Endodermal cell (in vitro differentiated cells): ENCODE measurements at regions not wholly inside any gene's neighbourhood (a gene's known extent, or its start where the extent isn't known, plus 50 kb on each side); places are given as distances from the start of the nearest gene placed in this dataset.
"Not testable (repeated sequence)": the region's sequence is repeated elsewhere in the genome, so short reads cannot be mapped to it uniquely, and the experiment has no call there.

Experiments used
- DNase-seq: peaks from one replicate; pipeline ENCODE4 v3.0.0-alpha.2; 2017
- H3K27ac ChIP-seq: 2 replicates; pipeline ENCODE4 v1.5.1; 2013; ENCODE audit warnings: mild to moderate bottlenecking, low read depth, low read length, moderate library complexity
- H3K27me3 ChIP-seq: 2 replicates; pipeline ENCODE4 v1.6.1; 2013; ENCODE audit warnings: mild to moderate bottlenecking, low read length, moderate library complexity; ENCODE audit not compliant: insufficient read depth, control insufficient read depth, poor library complexity, severe bottlenecking
- H3K36me3 ChIP-seq: 2 replicates; pipeline ENCODE4 v1.7.0; 2013; ENCODE audit warnings: mild to moderate bottlenecking, low read length, moderate library complexity; ENCODE audit not compliant: control insufficient read depth, insufficient read depth
- H3K4me1 ChIP-seq: one replicate; pipeline ENCODE4 v1.7.0; 2013; ENCODE audit warnings: low read length; ENCODE audit not compliant: control insufficient read depth, insufficient read depth
- H3K4me3 ChIP-seq: 2 replicates; pipeline ENCODE4 v1.5.1; 2013; ENCODE audit warnings: mild to moderate bottlenecking, low read length, moderate library complexity
- H3K9ac ChIP-seq: 2 replicates; pipeline ENCODE4 v1.6.1; 2013; ENCODE audit warnings: mild to moderate bottlenecking, low read length, moderate library complexity; ENCODE audit not compliant: poor library complexity, severe bottlenecking; ENCODE audit errors: extremely low read depth
- H3K9me3 ChIP-seq: 2 replicates; pipeline ENCODE4 v1.6.1; 2013; ENCODE audit warnings: mild to moderate bottlenecking, low read length, moderate library complexity; ENCODE audit not compliant: control insufficient read depth
- H3K27ac Mint-ChIP-seq: 2 replicates; pipeline ENCODE4 v1.8.0; 2020; ENCODE audit warnings: mixed read lengths
- H3K27me3 Mint-ChIP-seq: 2 replicates; pipeline ENCODE4 v1.8.0; 2021; ENCODE audit warnings: mild to moderate bottlenecking, mixed read lengths; ENCODE audit not compliant: insufficient read depth
- H3K36me3 Mint-ChIP-seq: 2 replicates; pipeline ENCODE4 v1.8.0; 2020; ENCODE audit warnings: low read depth, mixed read lengths
- H3K4me1 Mint-ChIP-seq: 2 replicates; pipeline ENCODE4 v1.8.0; 2020; ENCODE audit warnings: mixed read lengths
- H3K4me3 Mint-ChIP-seq: 2 replicates; pipeline ENCODE4 v1.8.0; 2020; ENCODE audit warnings: mild to moderate bottlenecking, moderate library complexity, mixed read lengths
- H3K9me3 Mint-ChIP-seq: 2 replicates; pipeline ENCODE4 v1.8.0; 2020; ENCODE audit warnings: mild to moderate bottlenecking, mixed read lengths
- WGBS, 2 experiments: methylation state at CpG; one replicate each; pipeline versions ENCODE4 v1.1.5 to v1.1.7; 2013; ENCODE audit warnings: missing lambda C conversion rate in 2 of 2, mixed read lengths in 1 of 2; ENCODE audit not compliant: insufficient coverage in 1 of 2, insufficient read length in 1 of 2; 5-methylcytosine and 5-hydroxymethylcytosine counted together
- TF ChIP-seq, protein P1 (sequence below): fragments of 200-600 bp; sonication (generic); conservative IDR thresholded peaks from 2 replicates; pipeline ENCODE4 v1.5.0; 2021; ENCODE audit warnings: antibody characterized with exemption, mild to moderate bottlenecking

DNA sequence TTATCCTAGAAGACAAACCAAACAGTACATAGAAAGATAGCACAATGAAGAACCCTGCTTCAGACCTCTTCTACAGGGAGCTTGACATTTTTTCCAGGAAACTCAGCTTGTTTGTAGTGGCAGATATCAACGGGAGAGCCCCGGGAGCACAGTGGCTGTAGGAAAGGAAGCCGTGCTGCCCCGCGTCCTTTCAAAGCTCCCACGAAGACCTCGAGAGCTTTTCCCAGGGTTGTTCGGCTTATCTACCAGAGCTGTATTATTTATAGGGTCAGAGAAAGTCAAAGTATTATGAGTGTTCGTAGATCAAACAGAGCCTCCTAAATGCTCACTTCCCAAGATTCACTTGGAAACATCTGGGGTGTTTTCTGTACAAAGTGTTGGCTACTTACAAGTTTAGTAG is 167.1 kb upstream of the COPS8 start:
- no peaks in the 10 kb centered on the region for H3K9me3 Mint-ChIP-seq
- no peak overlapping the region for H3K27ac Mint-ChIP-seq
- H3K27me3 ChIP-seq = no peaks in the 10 kb centered on the region

DNA sequence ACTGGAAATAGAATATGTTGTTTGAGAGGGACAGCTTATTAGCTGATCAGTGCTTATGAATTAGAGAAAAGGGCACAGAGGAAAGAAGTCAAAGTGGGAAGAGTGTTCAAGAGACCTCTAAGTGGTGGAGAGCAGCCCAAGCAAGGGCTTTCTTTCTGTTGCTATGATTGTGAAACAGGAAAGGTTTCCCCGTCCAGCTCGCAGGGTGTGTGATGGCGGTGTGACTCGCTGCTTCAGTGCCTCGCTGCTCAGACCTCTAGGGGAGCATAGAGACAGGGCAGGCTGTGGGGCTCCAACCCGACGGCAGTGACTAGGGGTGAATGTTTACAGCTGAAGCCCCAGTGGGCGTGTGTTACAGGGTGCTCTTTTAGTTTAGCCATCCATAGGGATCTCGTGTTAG is 166.5 kb upstream of the COPS8 start:
- Mint-ChIP-seq H3K4me1 (no peaks in the 10 kb centered on the region), H3K4me3 (no peak overlapping the region), H3K9me3 (no peaks in the 10 kb centered on the region), H3K27me3 (peaks cover 3% of the 10 kb centered on the region), H3K27ac (no peak overlapping the region), H3K36me3 (no peaks in the 10 kb centered on the region)
- TF ChIP-seq, protein P1, sequence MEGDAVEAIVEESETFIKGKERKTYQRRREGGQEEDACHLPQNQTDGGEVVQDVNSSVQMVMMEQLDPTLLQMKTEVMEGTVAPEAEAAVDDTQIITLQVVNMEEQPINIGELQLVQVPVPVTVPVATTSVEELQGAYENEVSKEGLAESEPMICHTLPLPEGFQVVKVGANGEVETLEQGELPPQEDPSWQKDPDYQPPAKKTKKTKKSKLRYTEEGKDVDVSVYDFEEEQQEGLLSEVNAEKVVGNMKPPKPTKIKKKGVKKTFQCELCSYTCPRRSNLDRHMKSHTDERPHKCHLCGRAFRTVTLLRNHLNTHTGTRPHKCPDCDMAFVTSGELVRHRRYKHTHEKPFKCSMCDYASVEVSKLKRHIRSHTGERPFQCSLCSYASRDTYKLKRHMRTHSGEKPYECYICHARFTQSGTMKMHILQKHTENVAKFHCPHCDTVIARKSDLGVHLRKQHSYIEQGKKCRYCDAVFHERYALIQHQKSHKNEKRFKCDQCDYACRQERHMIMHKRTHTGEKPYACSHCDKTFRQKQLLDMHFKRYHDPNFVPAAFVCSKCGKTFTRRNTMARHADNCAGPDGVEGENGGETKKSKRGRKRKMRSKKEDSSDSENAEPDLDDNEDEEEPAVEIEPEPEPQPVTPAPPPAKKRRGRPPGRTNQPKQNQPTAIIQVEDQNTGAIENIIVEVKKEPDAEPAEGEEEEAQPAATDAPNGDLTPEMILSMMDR = no peak
- no peak overlapping the region for H3K9ac ChIP-seq
- no peaks in the 10 kb centered on the region for H3K27me3 ChIP-seq
- DNase-seq = no peak
- H3K4me1 ChIP-seq = no peaks in the 10 kb centered on the region
- H3K4me3 ChIP-seq = no peak overlapping the region
- 91 to 93% methylated on average over 8 to 9 of the region's 9 CpGs for WGBS, 2 experiments
- H3K36me3 ChIP-seq = no peaks in the 10 kb centered on the region
- H3K27ac ChIP-seq = no peak overlapping the region
- H3K9me3 ChIP-seq = no peaks in the 10 kb centered on the region

More for the DNA sequence above, 167.1 kb upstream of the COPS8 start:
- Histone ChIP-seq H3K36me3 (no peaks in the 10 kb centered on the region), H3K27ac (no peak overlapping the region), H3K9me3 (no peaks in the 10 kb centered on the region), H3K4me1 (no peaks in the 10 kb centered on the region), H3K9ac (no peak overlapping the region), H3K4me3 (no peak overlapping the region)
- Mint-ChIP-seq H3K36me3 (no peaks in the 10 kb centered on the region), H3K27me3 (peaks cover 3% of the 10 kb centered on the region), H3K4me3 (no peak overlapping the region), H3K4me1 (no peaks in the 10 kb centered on the region)
- TF ChIP-seq, protein P1 = no peak
- no peak for DNase-seq
- 96 to 100% methylated on average over 7 to 9 of the region's 9 CpGs for WGBS, 2 experiments

GRCh38 chr2:236919801-236920379 is 165.8 kb upstream of the COPS8 start:
- H3K4me1 ChIP-seq, H3K9me3 Mint-ChIP-seq, H3K27me3 Mint-ChIP-seq, H3K27ac Mint-ChIP-seq, H3K4me3 ChIP-seq, H3K27me3 ChIP-seq, H3K9me3 ChIP-seq, H3K4me3 Mint-ChIP-seq, DNase-seq, H3K4me1 Mint-ChIP-seq, H3K27ac ChIP-seq, H3K9ac ChIP-seq, H3K36me3 ChIP-seq, H3K36me3 Mint-ChIP-seq: not testable (repeated sequence)
- 92 to 94% methylated on average over 6 to 11 of the region's 11 CpGs for WGBS, 2 experiments

DNA sequence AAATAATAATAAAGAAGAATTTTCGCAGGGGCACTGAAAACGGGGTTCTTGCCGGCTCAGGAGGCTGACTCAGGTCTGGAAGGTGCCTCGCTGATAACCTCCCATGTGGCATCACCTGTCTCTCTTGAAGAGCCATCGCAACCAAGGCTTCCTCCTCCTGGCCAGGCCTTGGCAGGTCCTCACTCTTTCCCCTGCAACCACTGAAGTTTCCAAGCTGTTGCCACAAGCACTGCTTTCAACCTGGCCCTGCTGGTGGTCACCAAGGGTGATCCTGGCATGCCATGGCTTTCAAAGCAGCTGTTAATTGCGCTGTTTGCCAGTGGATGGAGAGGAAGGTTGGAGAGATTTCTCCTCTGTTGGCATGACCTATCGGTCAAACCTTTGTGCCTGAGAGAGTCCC is 163.6 kb upstream of the COPS8 start:
- H3K4me1 ChIP-seq = no peaks in the 10 kb centered on the region
- no peak for DNase-seq
- H3K36me3 ChIP-seq = no peaks in the 10 kb centered on the region
- H3K4me3 ChIP-seq = no peak overlapping the region
- H3K9ac ChIP-seq = no peak overlapping the region
- no peaks in the 10 kb centered on the region for H3K9me3 Mint-ChIP-seq
- WGBS, 2 experiments = 94 to 95% methylated on average over 7 of the region's 7 CpGs
- H3K27ac ChIP-seq = no peak overlapping the region
- H3K4me1 Mint-ChIP-seq = peaks cover 4% of the 10 kb centered on the region
- H3K9me3 ChIP-seq = no peaks in the 10 kb centered on the region
- H3K27me3 ChIP-seq = no peaks in the 10 kb centered on the region
- H3K36me3 Mint-ChIP-seq = no peaks in the 10 kb centered on the region
- peaks cover 2% of the 10 kb centered on the region for H3K27me3 Mint-ChIP-seq
- H3K4me3 Mint-ChIP-seq = no peak overlapping the region
- TF ChIP-seq, protein P1 = no peak
- H3K27ac Mint-ChIP-seq = no peak overlapping the region
